ENCODE measurements at regions not wholly inside any gene's neighbourhood (a gene's known extent, or its start where the extent isn't known, plus 50 kb on each side); places are given as distances from the start of the nearest gene placed in this dataset.
A peak's percentile ranks its signal among the peaks of the same experiment; 100 is the strongest.

DNA sequence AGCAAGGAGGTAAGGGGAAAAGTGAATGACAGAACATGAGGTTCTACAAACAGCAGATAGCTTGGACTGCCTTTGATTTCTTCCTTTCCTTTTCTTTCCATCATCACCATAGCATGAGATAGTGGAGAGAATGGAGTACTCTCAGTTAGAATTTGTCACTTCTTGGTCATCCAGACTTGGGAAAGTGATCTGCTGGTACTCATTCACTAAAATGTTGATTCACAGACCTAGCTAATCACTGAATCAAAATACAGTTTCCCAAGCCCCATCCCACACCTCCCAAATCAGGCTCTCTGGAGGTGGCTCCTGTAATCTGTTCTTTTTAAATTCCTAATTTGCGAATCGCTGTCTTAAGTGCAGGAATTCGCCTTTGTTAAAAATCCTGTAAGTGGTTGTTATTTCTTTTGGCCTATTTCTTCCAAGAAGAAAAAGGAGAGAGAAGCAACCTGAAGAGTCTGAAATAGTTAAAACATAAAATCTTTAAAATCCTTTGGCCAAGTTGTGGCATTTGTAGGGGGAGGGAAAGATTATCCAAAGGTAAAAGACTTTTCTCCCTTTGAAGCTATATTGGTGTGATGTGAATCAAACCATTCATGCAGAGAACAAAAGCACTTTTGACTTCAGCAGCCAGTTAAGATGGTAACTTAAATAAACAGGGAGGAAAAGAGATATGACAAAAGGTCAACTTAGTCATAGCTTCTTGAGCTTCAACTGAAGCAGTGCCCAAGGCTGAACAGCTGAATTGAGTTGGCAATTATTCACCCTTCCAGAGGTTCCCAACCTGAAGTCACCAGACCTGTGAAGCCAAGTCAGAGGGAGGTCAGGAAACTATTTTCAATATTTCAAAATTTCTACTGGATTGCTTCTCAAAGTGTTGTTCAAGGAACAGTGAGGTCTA lies 255.1 kb upstream of the KRR1 start (continued):
- TF ChIP-seq, protein P1, sequence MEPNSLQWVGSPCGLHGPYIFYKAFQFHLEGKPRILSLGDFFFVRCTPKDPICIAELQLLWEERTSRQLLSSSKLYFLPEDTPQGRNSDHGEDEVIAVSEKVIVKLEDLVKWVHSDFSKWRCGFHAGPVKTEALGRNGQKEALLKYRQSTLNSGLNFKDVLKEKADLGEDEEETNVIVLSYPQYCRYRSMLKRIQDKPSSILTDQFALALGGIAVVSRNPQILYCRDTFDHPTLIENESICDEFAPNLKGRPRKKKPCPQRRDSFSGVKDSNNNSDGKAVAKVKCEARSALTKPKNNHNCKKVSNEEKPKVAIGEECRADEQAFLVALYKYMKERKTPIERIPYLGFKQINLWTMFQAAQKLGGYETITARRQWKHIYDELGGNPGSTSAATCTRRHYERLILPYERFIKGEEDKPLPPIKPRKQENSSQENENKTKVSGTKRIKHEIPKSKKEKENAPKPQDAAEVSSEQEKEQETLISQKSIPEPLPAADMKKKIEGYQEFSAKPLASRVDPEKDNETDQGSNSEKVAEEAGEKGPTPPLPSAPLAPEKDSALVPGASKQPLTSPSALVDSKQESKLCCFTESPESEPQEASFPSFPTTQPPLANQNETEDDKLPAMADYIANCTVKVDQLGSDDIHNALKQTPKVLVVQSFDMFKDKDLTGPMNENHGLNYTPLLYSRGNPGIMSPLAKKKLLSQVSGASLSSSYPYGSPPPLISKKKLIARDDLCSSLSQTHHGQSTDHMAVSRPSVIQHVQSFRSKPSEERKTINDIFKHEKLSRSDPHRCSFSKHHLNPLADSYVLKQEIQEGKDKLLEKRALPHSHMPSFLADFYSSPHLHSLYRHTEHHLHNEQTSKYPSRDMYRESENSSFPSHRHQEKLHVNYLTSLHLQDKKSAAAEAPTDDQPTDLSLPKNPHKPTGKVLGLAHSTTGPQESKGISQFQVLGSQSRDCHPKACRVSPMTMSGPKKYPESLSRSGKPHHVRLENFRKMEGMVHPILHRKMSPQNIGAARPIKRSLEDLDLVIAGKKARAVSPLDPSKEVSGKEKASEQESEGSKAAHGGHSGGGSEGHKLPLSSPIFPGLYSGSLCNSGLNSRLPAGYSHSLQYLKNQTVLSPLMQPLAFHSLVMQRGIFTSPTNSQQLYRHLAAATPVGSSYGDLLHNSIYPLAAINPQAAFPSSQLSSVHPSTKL (CRISPR knock-in tag; IDR thresholded peaks at IDR 0.05): peak; percentile 95
- TF ChIP-seq KMT2B (CRISPR knock-in tag; IDR thresholded peaks at IDR 0.05): peak; percentile 43; the same call in 1 of the 2 replicates
- 0 out of 2 replicates have a peak, but pooled peaks have one; percentile 10 for TF ChIP-seq KDM4B (CRISPR knock-in tag; IDR thresholded peaks at IDR 0.05)
- TF ChIP-seq NR2F2 (IDR thresholded peaks at IDR 0.05; ENCODE audit: borderline replicate concordance, low read depth): peak; percentile 90
- TF ChIP-seq ZSCAN22 (CRISPR knock-in tag; IDR thresholded peaks at IDR 0.05): peak; percentile 77; the same call in 1 of the 2 replicates
- peak; percentile 97 for TF ChIP-seq NCOA2 (CRISPR knock-in tag; IDR thresholded peaks at IDR 0.05)
- peak; percentile 85 for TF ChIP-seq TBX2 (CRISPR knock-in tag; IDR thresholded peaks at IDR 0.05; ENCODE audit: borderline replicate concordance)
- TF ChIP-seq ZNF737 (CRISPR knock-in tag; IDR thresholded peaks at IDR 0.05; ENCODE audit: borderline replicate concordance): no peak
- TF ChIP-seq, protein P2, sequence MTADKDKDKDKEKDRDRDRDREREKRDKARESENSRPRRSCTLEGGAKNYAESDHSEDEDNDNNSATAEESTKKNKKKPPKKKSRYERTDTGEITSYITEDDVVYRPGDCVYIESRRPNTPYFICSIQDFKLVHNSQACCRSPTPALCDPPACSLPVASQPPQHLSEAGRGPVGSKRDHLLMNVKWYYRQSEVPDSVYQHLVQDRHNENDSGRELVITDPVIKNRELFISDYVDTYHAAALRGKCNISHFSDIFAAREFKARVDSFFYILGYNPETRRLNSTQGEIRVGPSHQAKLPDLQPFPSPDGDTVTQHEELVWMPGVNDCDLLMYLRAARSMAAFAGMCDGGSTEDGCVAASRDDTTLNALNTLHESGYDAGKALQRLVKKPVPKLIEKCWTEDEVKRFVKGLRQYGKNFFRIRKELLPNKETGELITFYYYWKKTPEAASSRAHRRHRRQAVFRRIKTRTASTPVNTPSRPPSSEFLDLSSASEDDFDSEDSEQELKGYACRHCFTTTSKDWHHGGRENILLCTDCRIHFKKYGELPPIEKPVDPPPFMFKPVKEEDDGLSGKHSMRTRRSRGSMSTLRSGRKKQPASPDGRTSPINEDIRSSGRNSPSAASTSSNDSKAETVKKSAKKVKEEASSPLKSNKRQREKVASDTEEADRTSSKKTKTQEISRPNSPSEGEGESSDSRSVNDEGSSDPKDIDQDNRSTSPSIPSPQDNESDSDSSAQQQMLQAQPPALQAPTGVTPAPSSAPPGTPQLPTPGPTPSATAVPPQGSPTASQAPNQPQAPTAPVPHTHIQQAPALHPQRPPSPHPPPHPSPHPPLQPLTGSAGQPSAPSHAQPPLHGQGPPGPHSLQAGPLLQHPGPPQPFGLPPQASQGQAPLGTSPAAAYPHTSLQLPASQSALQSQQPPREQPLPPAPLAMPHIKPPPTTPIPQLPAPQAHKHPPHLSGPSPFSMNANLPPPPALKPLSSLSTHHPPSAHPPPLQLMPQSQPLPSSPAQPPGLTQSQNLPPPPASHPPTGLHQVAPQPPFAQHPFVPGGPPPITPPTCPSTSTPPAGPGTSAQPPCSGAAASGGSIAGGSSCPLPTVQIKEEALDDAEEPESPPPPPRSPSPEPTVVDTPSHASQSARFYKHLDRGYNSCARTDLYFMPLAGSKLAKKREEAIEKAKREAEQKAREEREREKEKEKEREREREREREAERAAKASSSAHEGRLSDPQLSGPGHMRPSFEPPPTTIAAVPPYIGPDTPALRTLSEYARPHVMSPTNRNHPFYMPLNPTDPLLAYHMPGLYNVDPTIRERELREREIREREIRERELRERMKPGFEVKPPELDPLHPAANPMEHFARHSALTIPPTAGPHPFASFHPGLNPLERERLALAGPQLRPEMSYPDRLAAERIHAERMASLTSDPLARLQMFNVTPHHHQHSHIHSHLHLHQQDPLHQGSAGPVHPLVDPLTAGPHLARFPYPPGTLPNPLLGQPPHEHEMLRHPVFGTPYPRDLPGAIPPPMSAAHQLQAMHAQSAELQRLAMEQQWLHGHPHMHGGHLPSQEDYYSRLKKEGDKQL (CRISPR knock-in tag; IDR thresholded peaks at IDR 0.05; ENCODE audit: low read depth): peak; percentile 78; the same call in 1 of the 2 replicates
- no peak for TF ChIP-seq HOXA9 (CRISPR knock-in tag; IDR thresholded peaks at IDR 0.05; ENCODE audit: borderline replicate concordance)
- TF ChIP-seq, protein P3, sequence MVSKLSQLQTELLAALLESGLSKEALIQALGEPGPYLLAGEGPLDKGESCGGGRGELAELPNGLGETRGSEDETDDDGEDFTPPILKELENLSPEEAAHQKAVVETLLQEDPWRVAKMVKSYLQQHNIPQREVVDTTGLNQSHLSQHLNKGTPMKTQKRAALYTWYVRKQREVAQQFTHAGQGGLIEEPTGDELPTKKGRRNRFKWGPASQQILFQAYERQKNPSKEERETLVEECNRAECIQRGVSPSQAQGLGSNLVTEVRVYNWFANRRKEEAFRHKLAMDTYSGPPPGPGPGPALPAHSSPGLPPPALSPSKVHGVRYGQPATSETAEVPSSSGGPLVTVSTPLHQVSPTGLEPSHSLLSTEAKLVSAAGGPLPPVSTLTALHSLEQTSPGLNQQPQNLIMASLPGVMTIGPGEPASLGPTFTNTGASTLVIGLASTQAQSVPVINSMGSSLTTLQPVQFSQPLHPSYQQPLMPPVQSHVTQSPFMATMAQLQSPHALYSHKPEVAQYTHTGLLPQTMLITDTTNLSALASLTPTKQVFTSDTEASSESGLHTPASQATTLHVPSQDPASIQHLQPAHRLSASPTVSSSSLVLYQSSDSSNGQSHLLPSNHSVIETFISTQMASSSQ (IDR thresholded peaks at IDR 0.05; ENCODE audit: low read depth): peak; percentile 55; the same call in 1 of the 2 replicates
- TF ChIP-seq, protein P3 (CRISPR knock-in tag; IDR thresholded peaks at IDR 0.05; ENCODE audit: borderline replicate concordance): peak; percentile 83; the same call in 1 of the 2 replicates
- TF ChIP-seq KAT8 (CRISPR knock-in tag; IDR thresholded peaks at IDR 0.05): peak; percentile 44; the same call in 1 of the 2 replicates
